ENCODE measurements at regions not wholly inside any gene's neighbourhood (a gene's known extent, or its start where the extent isn't known, plus 50 kb on each side); places are given as distances from the start of the nearest gene placed in this dataset.

- Histone ChIP-seq H3K27ac (ENCODE audit: low read depth, low read length, poor library complexity, severe bottlenecking) (no peak overlapping the region), H2AFZ (ENCODE audit: low read length) (no peak overlapping the region), H3K9me3 (ENCODE audit: low read length) (no peaks in the 10 kb centered on the region), H3F3A (ENCODE audit: insufficient read depth, low read length) (no peaks in the 10 kb centered on the region), H3K79me2 (ENCODE audit: insufficient read depth, low read length) (no peaks in the 10 kb centered on the region), H3K9me2 (ENCODE audit: low read depth, low read length) (no peaks in the 10 kb centered on the region), H3K4me2 (ENCODE audit: low read length) (no peak overlapping the region), H3K9ac (ENCODE audit: low read length) (no peak overlapping the region), H4K20me1 (ENCODE audit: insufficient read depth, low read length) (no peaks in the 10 kb centered on the region), H3K36me3 (ENCODE audit: insufficient read depth, low read length) (no peaks in the 10 kb centered on the region), H3K4me1 (ENCODE audit: insufficient read depth, low read length, severe bottlenecking) (no peaks in the 10 kb centered on the region), H3K27me3 (ENCODE audit: insufficient read depth, low read length) (no peaks in the 10 kb centered on the region), H3K4me3 (ENCODE audit: low read depth, low read length, poor library complexity, severe bottlenecking) (no peak overlapping the region)
- TF ChIP-seq EZH2 (IDR thresholded peaks at IDR 0.05; ENCODE audit: borderline replicate concordance, low read length), result no peak
- TF ChIP-seq CTCF (IDR thresholded peaks at IDR 0.05; ENCODE audit: low read length), result no peak
These were observed 100.9 kb upstream of the CAV2 start for GRCh38 chr7:116398672-116399071.

- TF ChIP-seq CTCF (IDR thresholded peaks at IDR 0.05; ENCODE audit: low read length) (no peak), EZH2 (IDR thresholded peaks at IDR 0.05; ENCODE audit: borderline replicate concordance, low read length) (no peak)
- no peak overlapping the region for H2AFZ ChIP-seq (ENCODE audit: low read length)
- H3K4me1 ChIP-seq (ENCODE audit: insufficient read depth, low read length, severe bottlenecking), result no peaks in the 10 kb centered on the region
- no peaks in the 10 kb centered on the region for H3K9me3 ChIP-seq (ENCODE audit: low read length)
- no peak overlapping the region for H3K9ac ChIP-seq (ENCODE audit: low read length)
- no peaks in the 10 kb centered on the region for H3K36me3 ChIP-seq (ENCODE audit: insufficient read depth, low read length)
- H3K27ac ChIP-seq (ENCODE audit: low read depth, low read length, poor library complexity, severe bottlenecking), result no peak overlapping the region
- H4K20me1 ChIP-seq (ENCODE audit: insufficient read depth, low read length), result no peaks in the 10 kb centered on the region
- H3K9me2 ChIP-seq (ENCODE audit: low read depth, low read length), result no peaks in the 10 kb centered on the region
- no peaks in the 10 kb centered on the region for H3K27me3 ChIP-seq (ENCODE audit: insufficient read depth, low read length)
- H3K4me3 ChIP-seq (ENCODE audit: low read depth, low read length, poor library complexity, severe bottlenecking), result no peak overlapping the region
- no peaks in the 10 kb centered on the region for H3K79me2 ChIP-seq (ENCODE audit: insufficient read depth, low read length)
- no peaks in the 10 kb centered on the region for H3F3A ChIP-seq (ENCODE audit: insufficient read depth, low read length)
- no peak overlapping the region for H3K4me2 ChIP-seq (ENCODE audit: low read length)
These were observed 99.7 kb upstream of the CAV2 start for GRCh38 chr7:116399819-116400218.

GRCh38 chr7:116400522-116400921 is 99.0 kb upstream of the CAV2 start:
- Histone ChIP-seq H3K9me3 (ENCODE audit: low read length) (no peaks in the 10 kb centered on the region), H3K27me3 (ENCODE audit: insufficient read depth, low read length) (no peaks in the 10 kb centered on the region), H3K27ac (ENCODE audit: low read depth, low read length, poor library complexity, severe bottlenecking) (no peak overlapping the region), H3K9me2 (ENCODE audit: low read depth, low read length) (no peaks in the 10 kb centered on the region), H3K36me3 (ENCODE audit: insufficient read depth, low read length) (no peaks in the 10 kb centered on the region), H3K4me2 (ENCODE audit: low read length) (no peak overlapping the region), H4K20me1 (ENCODE audit: insufficient read depth, low read length) (no peaks in the 10 kb centered on the region), H3K4me3 (ENCODE audit: low read depth, low read length, poor library complexity, severe bottlenecking) (no peak overlapping the region), H3K4me1 (ENCODE audit: insufficient read depth, low read length, severe bottlenecking) (no peaks in the 10 kb centered on the region), H3K79me2 (ENCODE audit: insufficient read depth, low read length) (no peaks in the 10 kb centered on the region), H3F3A (ENCODE audit: insufficient read depth, low read length) (no peaks in the 10 kb centered on the region), H2AFZ (ENCODE audit: low read length) (no peak overlapping the region), H3K9ac (ENCODE audit: low read length) (no peak overlapping the region)
- TF ChIP-seq EZH2 (IDR thresholded peaks at IDR 0.05; ENCODE audit: borderline replicate concordance, low read length), result no peak
- no peak for TF ChIP-seq CTCF (IDR thresholded peaks at IDR 0.05; ENCODE audit: low read length)
